RPMI8226 (cell line): ENCODE measurements at regions not wholly inside any gene's neighbourhood (a gene's known extent, or its start where the extent isn't known, plus 50 kb on each side); places are given as distances from the start of the nearest gene placed in this dataset.

Source experiments
- DNase-seq: peaks from one replicate; pipeline ENCODE4 v3.0.0-alpha.2; 2015

GRCh38 chr3:71921036-71921435 lies 136.1 kb upstream of the PROK2 start:
- DNase-seq = no peak

- DNase-seq = no peak
Measured at GRCh38 chr3:71919572-71919971, 134.6 kb upstream of the PROK2 start.

GRCh38 chr3:71917545-71917944 lies 132.6 kb upstream of the PROK2 start:
- DNase-seq = no peak

GRCh38 chr3:71916747-71917369 lies 131.9 kb upstream of the PROK2 start:
- DNase-seq = peak; percentile 9

- no peak for DNase-seq
Measured at GRCh38 chr3:71912839-71913495, 128.0 kb upstream of the PROK2 start.

GRCh38 chr3:71910108-71910507 lies 125.2 kb upstream of the PROK2 start:
- no peak for DNase-seq

- DNase-seq = no peak
Measured at GRCh38 chr3:71907996-71908395, 123.0 kb upstream of the PROK2 start.

- no peak for DNase-seq
Measured at GRCh38 chr3:71906976-71907375, 122.0 kb upstream of the PROK2 start.

GRCh38 chr3:71905426-71905825 lies 120.5 kb upstream of the PROK2 start:
- DNase-seq = peak; percentile 27

- DNase-seq = no peak
Measured at GRCh38 chr3:71903936-71904335, 119.0 kb upstream of the PROK2 start.

GRCh38 chr3:71903112-71903495 lies 118.2 kb upstream of the PROK2 start:
- DNase-seq = no peak

GRCh38 chr3:71902258-71903111 lies 117.5 kb upstream of the PROK2 start:
- DNase-seq = no peak

GRCh38 chr3:71901645-71902044 lies 116.7 kb upstream of the PROK2 start:
- no peak for DNase-seq

- DNase-seq = no peak
Measured at GRCh38 chr3:71900057-71900456, 115.1 kb upstream of the PROK2 start.

- DNase-seq = no peak
Measured at GRCh38 chr3:71896751-71897150, 111.8 kb upstream of the PROK2 start.

GRCh38 chr3:71893702-71894479 lies 108.9 kb upstream of the PROK2 start:
- DNase-seq = no peak

GRCh38 chr3:71893122-71893521 lies 108.2 kb upstream of the PROK2 start:
- DNase-seq = no peak

GRCh38 chr3:71891483-71891882 lies 106.5 kb upstream of the PROK2 start:
- no peak for DNase-seq

GRCh38 chr3:71890356-71890931 lies 105.5 kb upstream of the PROK2 start:
- no peak for DNase-seq

- no peak for DNase-seq
Measured at GRCh38 chr3:71887256-71887655, 102.3 kb upstream of the PROK2 start.

- DNase-seq = no peak
Measured at GRCh38 chr3:71885006-71885405, 100.1 kb upstream of the PROK2 start.

GRCh38 chr3:71881732-71882131 lies 96.8 kb upstream of the PROK2 start:
- DNase-seq = no peak

- DNase-seq = no peak
Measured at GRCh38 chr3:71881041-71881440, 96.1 kb upstream of the PROK2 start.
